Transverse colon (tissue), 4 donors: ENCODE measurements at regions not wholly inside any gene's neighbourhood (a gene's known extent, or its start where the extent isn't known, plus 50 kb on each side); places are given as distances from the start of the nearest gene placed in this dataset.

Source experiments
- DNase-seq: peaks from one replicate; pipeline ENCODE4 v3.0.0-alpha.2; 2019
- H3K27ac ChIP-seq, 4 donors: fragments of 200-600 bp; sonication (generic); 2 replicates each; pipeline ENCODE4 v1.5.1; 2016 to 2018; ENCODE audit warnings: inconsistent platforms in 4 of 4
- H3K27me3 ChIP-seq: fragments of 200-600 bp; sonication (generic); 2 replicates; pipeline ENCODE4 v1.5.1; 2017; ENCODE audit warnings: inconsistent platforms
- H3K36me3 ChIP-seq, 4 donors: fragments of 200-600 bp; sonication (generic); 2 replicates each; pipeline ENCODE4 v1.5.1; 2017 to 2019; ENCODE audit warnings: inconsistent platforms in 4 of 4
- H3K4me1 ChIP-seq, 4 donors: fragments of 200-600 bp; sonication (generic); 2 replicates each; pipeline ENCODE4 v1.5.1; 2017 to 2020; ENCODE audit warnings: inconsistent platforms in 4 of 4
- H3K4me3 ChIP-seq, 4 donors: fragments of 200-600 bp; sonication (generic); 1 replicate in 1 of 4; 2 replicates in 3 of 4; pipeline versions ENCODE4 v1.5.1 to v1.6.1; 2017 to 2019; ENCODE audit warnings: inconsistent platforms in 4 of 4
- H3K9me3 ChIP-seq, 2 donors: fragments of 200-600 bp; sonication (generic); 2 replicates each; pipeline ENCODE4 v1.5.1; 2017 to 2019; ENCODE audit warnings: inconsistent platforms in 2 of 2
- EP300 ChIP-seq: sonication (generic); formaldehyde crosslinking; IDR thresholded peaks from one replicate; pipeline ENCODE4 v1.6.1; 2017; ENCODE audit warnings: antibody characterized with exemption, low read depth
- POLR2A ChIP-seq: fragments of 450-650 bp; IDR thresholded peaks from one replicate; pipeline ENCODE4 v1.6.1; 2016; ENCODE audit warnings: antibody characterized with exemption, mild to moderate bottlenecking, moderate library complexity
- POLR2AphosphoS5 ChIP-seq, 3 donors: sonication (generic); formaldehyde crosslinking; IDR thresholded peaks; one replicate each; pipeline ENCODE4 v1.6.1; 2016; ENCODE audit warnings: antibody characterized with exemption in 3 of 3
- WGBS, 2 donors: methylation state at CpG; one replicate each; pipeline ENCODE4 v1.1.5; 2018; ENCODE audit warnings: low coverage in 1 of 2; 5-methylcytosine and 5-hydroxymethylcytosine counted together
- in situ Hi-C, 4 donors: fragments of 200-750 bp; cut with MboI; loops; one replicate each; pipeline versions ENCODE4 v1.15.0 to v1.15.1; 2017; ENCODE audit warnings: low sequenced_read_pairs in 3 of 4, low pct_ligation_motif_present in 1 of 4, low pct_unique_long_range_greater_than_20kb in 1 of 4
- intact Hi-C: fragments of 100-400 bp; cut with DNase I; formaldehyde crosslinking; loops from one replicate; pipeline ENCODE4 v1.15.1; 2023; ENCODE audit warnings: low total_unique reads
- TF ChIP-seq, protein P1 (sequence below), 5 experiments: fragments of 200-600 bp in 3 of 5; fragments of 450-650 bp in 2 of 5; sonication (generic) in 3 of 5; IDR thresholded peaks; 1 replicate in 2 of 5; 2 replicates in 3 of 5; pipeline ENCODE4 v1.5.1; 2016 to 2017; ENCODE audit warnings: antibody characterized with exemption in 5 of 5, inconsistent platforms in 3 of 5, mild to moderate bottlenecking in 2 of 5, moderate library complexity in 1 of 5

DNA sequence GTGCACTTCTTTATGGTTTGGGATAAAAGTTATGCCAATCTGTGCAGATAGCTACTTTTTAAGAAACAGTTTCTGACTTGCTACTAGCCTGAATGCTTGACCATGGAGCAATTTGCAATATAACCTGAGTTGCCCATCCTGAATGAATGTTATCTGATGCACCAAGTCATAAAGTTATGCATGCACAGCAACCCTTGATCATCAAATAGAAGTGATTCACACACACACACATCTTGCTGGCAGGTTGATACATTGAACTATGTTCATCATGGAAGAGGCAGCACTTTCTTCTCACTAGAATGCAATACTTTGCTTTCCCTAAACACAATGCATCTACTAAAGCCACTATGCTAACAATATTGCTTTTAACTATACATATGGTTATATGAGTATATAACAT, 311.5 kb downstream of the RFC3 start:
- Histone ChIP-seq H3K27me3 (no peaks in the 10 kb centered on the region), H3K36me3 (no peaks in the 10 kb centered on the region), H3K9me3 (no peaks in the 10 kb centered on the region), H3K4me3 (no peak overlapping the region), H3K4me1 (no peaks in the 10 kb centered on the region), H3K27ac (no peak overlapping the region)
- intact Hi-C loops (no loop called here), in situ Hi-C loops (no loop called here)
- DNase-seq: no peak
- TF ChIP-seq POLR2A (no peak), EP300 (no peak), POLR2AphosphoS5 (IDR thresholded peaks at IDR 0.05) (no peak)
- TF ChIP-seq, protein P1, sequence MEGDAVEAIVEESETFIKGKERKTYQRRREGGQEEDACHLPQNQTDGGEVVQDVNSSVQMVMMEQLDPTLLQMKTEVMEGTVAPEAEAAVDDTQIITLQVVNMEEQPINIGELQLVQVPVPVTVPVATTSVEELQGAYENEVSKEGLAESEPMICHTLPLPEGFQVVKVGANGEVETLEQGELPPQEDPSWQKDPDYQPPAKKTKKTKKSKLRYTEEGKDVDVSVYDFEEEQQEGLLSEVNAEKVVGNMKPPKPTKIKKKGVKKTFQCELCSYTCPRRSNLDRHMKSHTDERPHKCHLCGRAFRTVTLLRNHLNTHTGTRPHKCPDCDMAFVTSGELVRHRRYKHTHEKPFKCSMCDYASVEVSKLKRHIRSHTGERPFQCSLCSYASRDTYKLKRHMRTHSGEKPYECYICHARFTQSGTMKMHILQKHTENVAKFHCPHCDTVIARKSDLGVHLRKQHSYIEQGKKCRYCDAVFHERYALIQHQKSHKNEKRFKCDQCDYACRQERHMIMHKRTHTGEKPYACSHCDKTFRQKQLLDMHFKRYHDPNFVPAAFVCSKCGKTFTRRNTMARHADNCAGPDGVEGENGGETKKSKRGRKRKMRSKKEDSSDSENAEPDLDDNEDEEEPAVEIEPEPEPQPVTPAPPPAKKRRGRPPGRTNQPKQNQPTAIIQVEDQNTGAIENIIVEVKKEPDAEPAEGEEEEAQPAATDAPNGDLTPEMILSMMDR (IDR thresholded peaks at IDR 0.05): no peak

DNA sequence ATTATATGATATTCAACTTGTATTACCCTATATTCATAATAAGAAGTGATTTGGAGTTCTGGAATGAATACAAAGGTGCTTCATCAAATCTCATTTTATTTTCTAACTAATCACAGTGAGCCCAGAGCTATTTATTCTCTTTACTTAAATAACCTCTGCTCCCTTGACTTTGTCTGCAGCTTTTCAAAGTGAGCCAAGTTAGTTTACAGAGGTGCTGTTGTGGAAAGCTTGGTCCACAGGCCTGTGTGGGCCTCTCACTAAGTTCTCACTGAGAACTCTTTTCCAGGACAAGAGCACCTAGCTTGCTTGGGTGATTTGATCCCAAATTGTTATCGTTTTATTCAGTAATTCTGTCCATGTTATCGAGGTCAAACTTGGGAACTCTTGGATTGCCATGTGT, 319.3 kb downstream of the RFC3 start:
- Histone ChIP-seq H3K27me3 (no peaks in the 10 kb centered on the region), H3K9me3 (no peaks in the 10 kb centered on the region), H3K27ac (no peak overlapping the region), H3K36me3 (no peaks in the 10 kb centered on the region), H3K4me3 (no peak overlapping the region), H3K4me1 (no peaks in the 10 kb centered on the region)
- in situ Hi-C loops (no loop called here), intact Hi-C loops (loop anchor here (2.0 kb wide), 1 partner anchor 72 kb away; no protein-coding TSS in a partner anchor)
- 40 to 82% methylated on average over 1 to 2 of the region's 2 CpGs for WGBS, 2 donors
- TF ChIP-seq EP300: no peak
- no peak for TF ChIP-seq POLR2AphosphoS5 (IDR thresholded peaks at IDR 0.05)
- TF ChIP-seq POLR2A: no peak
- TF ChIP-seq, protein P1 (IDR thresholded peaks at IDR 0.05): no peak
- no peak for DNase-seq

DNA sequence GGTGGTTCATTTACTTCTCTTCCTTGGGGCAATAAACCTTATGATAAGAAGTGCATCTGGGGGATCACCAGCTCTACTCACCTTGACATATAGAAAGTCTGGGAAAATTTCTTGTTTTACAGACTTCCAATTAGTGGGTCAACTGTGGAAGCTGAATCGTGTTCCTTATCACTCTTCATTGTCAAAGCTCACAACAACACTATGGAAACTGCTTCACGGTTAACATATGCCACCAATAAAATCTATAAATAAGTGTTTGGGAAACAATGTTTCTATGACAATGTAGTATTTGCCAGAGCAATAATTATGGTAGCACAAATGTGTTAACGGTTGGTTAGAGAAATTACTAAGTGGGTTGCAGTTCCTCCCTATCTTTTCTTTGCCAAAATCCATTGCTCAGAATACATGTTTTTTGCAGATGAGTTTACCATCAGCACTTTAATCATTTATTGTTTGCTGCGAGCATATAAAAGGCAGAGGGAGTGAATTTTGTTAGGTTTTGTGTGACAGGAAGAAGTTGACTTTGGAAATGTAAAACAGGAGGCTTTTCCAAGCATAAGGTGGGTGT, 321.8 kb downstream of the RFC3 start:
- H3K36me3 ChIP-seq: no peaks in the 10 kb centered on the region
- WGBS, 2 donors: 53 to 64% methylated on average over 4 of the region's 4 CpGs
- no peak for DNase-seq
- no peaks in the 10 kb centered on the region for H3K4me1 ChIP-seq
- TF ChIP-seq POLR2A (no peak), EP300 (no peak), POLR2AphosphoS5 (IDR thresholded peaks at IDR 0.05) (no peak)
- TF ChIP-seq, protein P1 (IDR thresholded peaks at IDR 0.05): no peak
- no peak overlapping the region for H3K4me3 ChIP-seq
- no peak overlapping the region for H3K27ac ChIP-seq
- intact Hi-C loops (no loop called here), in situ Hi-C loops (no loop called here)
- no peaks in the 10 kb centered on the region for H3K27me3 ChIP-seq
- H3K9me3 ChIP-seq: no peaks in the 10 kb centered on the region

DNA sequence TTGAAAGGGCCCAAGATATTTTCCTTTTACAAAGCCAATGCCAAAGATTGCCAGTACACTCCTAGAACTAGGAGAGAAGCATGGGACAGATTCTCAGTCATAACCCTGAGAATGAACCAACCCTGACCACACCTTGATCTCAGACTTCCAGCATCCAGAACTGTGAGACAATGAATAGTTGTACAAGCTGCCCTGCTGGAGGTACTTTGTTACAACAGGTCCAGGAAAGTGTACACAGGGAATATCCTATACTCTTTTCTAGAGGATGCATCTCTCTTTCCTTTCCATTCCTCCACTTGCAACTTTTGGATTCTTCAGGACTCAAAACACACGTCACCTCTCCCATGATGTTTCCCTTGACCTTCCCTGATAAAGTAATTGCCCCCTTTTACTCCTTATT, 325.7 kb downstream of the RFC3 start:
- Histone ChIP-seq H3K27ac (no peak overlapping the region), H3K27me3 (no peaks in the 10 kb centered on the region), H3K4me3 (no peak overlapping the region), H3K9me3 (no peaks in the 10 kb centered on the region), H3K36me3 (no peaks in the 10 kb centered on the region), H3K4me1 (no peaks in the 10 kb centered on the region)
- intact Hi-C loops: no loop called here
- TF ChIP-seq EP300: no peak
- TF ChIP-seq POLR2AphosphoS5 (IDR thresholded peaks at IDR 0.05): no peak
- TF ChIP-seq POLR2A: no peak
- TF ChIP-seq, protein P1 (IDR thresholded peaks at IDR 0.05): no peak
- WGBS, 2 donors: 88 to 93% methylated on average over 1 of the region's 1 CpG
- no peak for DNase-seq
- in situ Hi-C loops: no loop called here
